Nephron progenitor cell (in vitro differentiated cells): ENCODE measurements at regions not wholly inside any gene's neighbourhood (a gene's known extent, or its start where the extent isn't known, plus 50 kb on each side); places are given as distances from the start of the nearest gene placed in this dataset.

Experiments used
- DNase-seq: peaks from one replicate; pipeline ENCODE4 v3.0.0; 2021
- H3K27ac Mint-ChIP-seq: 2 replicates; pipeline ENCODE4 v1.8.0; 2021; ENCODE audit warnings: mild to moderate bottlenecking, moderate library complexity, mixed read lengths
- H3K27me3 Mint-ChIP-seq: 2 replicates; pipeline ENCODE4 v1.8.0; 2021; ENCODE audit warnings: mild to moderate bottlenecking, low read depth, mixed read lengths; ENCODE audit not compliant: poor library complexity
- H3K36me3 Mint-ChIP-seq: 2 replicates; pipeline ENCODE4 v1.8.0; 2021; ENCODE audit warnings: low read depth, mixed read lengths
- H3K4me1 Mint-ChIP-seq: 2 replicates; pipeline ENCODE4 v1.8.0; 2021; ENCODE audit warnings: mixed read lengths
- H3K4me3 Mint-ChIP-seq: 2 replicates; pipeline ENCODE4 v1.8.0; 2021; ENCODE audit warnings: mild to moderate bottlenecking, moderate library complexity, mixed read lengths
- H3K9me3 Mint-ChIP-seq: 2 replicates; pipeline ENCODE4 v1.8.0; 2021; ENCODE audit warnings: mild to moderate bottlenecking, moderate library complexity, mixed read lengths
- CTCF ChIP-seq: fragments of 200-600 bp; sonication (generic); IDR thresholded peaks from 2 replicates; pipeline ENCODE4 v1.5.0; 2021; ENCODE audit warnings: antibody characterized with exemption

GRCh38 chr15:77753281-77753873 lies 120.7 kb upstream of the LINGO1 start:
- no peak overlapping the region for H3K4me3 Mint-ChIP-seq
- peaks cover 10% of the 10 kb centered on the region for H3K4me1 Mint-ChIP-seq
- no peak overlapping the region for H3K27ac Mint-ChIP-seq
- no peak for TF ChIP-seq CTCF
- no peaks in the 10 kb centered on the region for H3K9me3 Mint-ChIP-seq
- peak; percentile 91 for DNase-seq
- H3K36me3 Mint-ChIP-seq = no peaks in the 10 kb centered on the region
- peaks cover 23% of the 10 kb centered on the region for H3K27me3 Mint-ChIP-seq

- DNase-seq = no peak
- H3K27me3 Mint-ChIP-seq = peaks cover 23% of the 10 kb centered on the region
- H3K9me3 Mint-ChIP-seq = no peaks in the 10 kb centered on the region
- no peak overlapping the region for H3K4me3 Mint-ChIP-seq
- no peaks in the 10 kb centered on the region for H3K36me3 Mint-ChIP-seq
- TF ChIP-seq CTCF = no peak
- H3K27ac Mint-ChIP-seq = no peak overlapping the region
- peaks cover 22% of the 10 kb centered on the region for H3K4me1 Mint-ChIP-seq
Measured at GRCh38 chr15:77749998-77750540, 117.4 kb upstream of the LINGO1 start.

- TF ChIP-seq CTCF = no peak
- Mint-ChIP-seq H3K27me3 (peaks cover 28% of the 10 kb centered on the region), H3K27ac (no peak overlapping the region), H3K4me3 (no peak overlapping the region), H3K9me3 (no peaks in the 10 kb centered on the region), H3K4me1 (peaks cover 22% of the 10 kb centered on the region), H3K36me3 (no peaks in the 10 kb centered on the region)
- no peak for DNase-seq
Measured at GRCh38 chr15:77749236-77749997, 116.7 kb upstream of the LINGO1 start.

- no peaks in the 10 kb centered on the region for H3K36me3 Mint-ChIP-seq
- no peak for TF ChIP-seq CTCF
- H3K27me3 Mint-ChIP-seq = peaks cover 29% of the 10 kb centered on the region
- no peaks in the 10 kb centered on the region for H3K9me3 Mint-ChIP-seq
- H3K4me3 Mint-ChIP-seq = no peak overlapping the region
- H3K4me1 Mint-ChIP-seq = peaks cover 22% of the 10 kb centered on the region
- H3K27ac Mint-ChIP-seq = peak overlapping the region; percentile 61
- no peak for DNase-seq
Measured at GRCh38 chr15:77748078-77749064, 115.7 kb upstream of the LINGO1 start.

- TF ChIP-seq CTCF = no peak
- H3K27me3 Mint-ChIP-seq = peaks cover 22% of the 10 kb centered on the region
- DNase-seq = no peak
- peak overlapping the region; percentile 37 for H3K27ac Mint-ChIP-seq
- H3K36me3 Mint-ChIP-seq = no peaks in the 10 kb centered on the region
- H3K4me3 Mint-ChIP-seq = no peak overlapping the region
- peaks cover 22% of the 10 kb centered on the region for H3K4me1 Mint-ChIP-seq
- H3K9me3 Mint-ChIP-seq = no peaks in the 10 kb centered on the region
Measured at GRCh38 chr15:77747175-77748077, 114.7 kb upstream of the LINGO1 start.
